ENCODE measurements at regions not wholly inside any gene's neighbourhood (a gene's known extent, or its start where the extent isn't known, plus 50 kb on each side); places are given as distances from the start of the nearest gene placed in this dataset.

GRCh38 chr4:54487491-54487890 is 170.3 kb upstream of the KIT start:
- 92% methylated on average over 2 of the region's 2 CpGs for WGBS
- no peaks in the 10 kb centered on the region for H3K9me3 ChIP-seq (ENCODE audit: control insufficient read depth in 4 of 4, low read length in 3 of 4)
- H3K27me3 ChIP-seq (ENCODE audit: control insufficient read depth in 4 of 4, insufficient read depth in 4 of 4, low read length in 3 of 4): peaks cover 0 to 3% (median 0%) of the 10 kb centered on the region in 4 donors
- H3K27ac ChIP-seq (ENCODE audit: low read depth in 1 of 2, low read length in 2 of 2): no peak overlapping the region
- H3K4me1 ChIP-seq (ENCODE audit: control insufficient read depth in 4 of 4, insufficient read depth in 4 of 4, low read length in 3 of 4): no peaks in the 10 kb centered on the region
- no peak for DNase-seq (ENCODE audit: low spot score)
- H3K9ac ChIP-seq (ENCODE audit: low read depth in 1 of 2, low read length in 2 of 2): no peak overlapping the region
- no peaks in the 10 kb centered on the region for H3K36me3 ChIP-seq (ENCODE audit: control insufficient read depth in 4 of 4, insufficient read depth in 3 of 4, low read depth in 1 of 4, low read length in 3 of 4)
- H3K4me3 ChIP-seq (ENCODE audit: low read depth in 1 of 3, low read length in 3 of 3): no peak overlapping the region
- TF ChIP-seq FOXA2 (IDR thresholded peaks at IDR 0.05): no peak
- TF ChIP-seq ZBTB33 (IDR thresholded peaks at IDR 0.05): no peak
- TF ChIP-seq TAF1 (conservative IDR thresholded peaks at IDR 0.05): no peak
- no peak for TF ChIP-seq RAD21 (IDR thresholded peaks at IDR 0.05)
- no peak for TF ChIP-seq RXRA (IDR thresholded peaks at IDR 0.05)
- TF ChIP-seq HNF4G (IDR thresholded peaks at IDR 0.05): no peak
- TF ChIP-seq HNF4A (conservative IDR thresholded peaks at IDR 0.05): no peak
- no peak for TF ChIP-seq YY1 (IDR thresholded peaks at IDR 0.05)
- TF ChIP-seq NR2F2 (IDR thresholded peaks at IDR 0.05): no peak
- TF ChIP-seq, protein P1, sequence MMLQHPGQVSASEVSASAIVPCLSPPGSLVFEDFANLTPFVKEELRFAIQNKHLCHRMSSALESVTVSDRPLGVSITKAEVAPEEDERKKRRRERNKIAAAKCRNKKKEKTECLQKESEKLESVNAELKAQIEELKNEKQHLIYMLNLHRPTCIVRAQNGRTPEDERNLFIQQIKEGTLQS (IDR thresholded peaks at IDR 0.05): no peak
- TF ChIP-seq, protein P2, sequence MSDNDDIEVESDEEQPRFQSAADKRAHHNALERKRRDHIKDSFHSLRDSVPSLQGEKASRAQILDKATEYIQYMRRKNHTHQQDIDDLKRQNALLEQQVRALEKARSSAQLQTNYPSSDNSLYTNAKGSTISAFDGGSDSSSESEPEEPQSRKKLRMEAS (IDR thresholded peaks at IDR 0.05): no peak
- TF ChIP-seq, protein P3, sequence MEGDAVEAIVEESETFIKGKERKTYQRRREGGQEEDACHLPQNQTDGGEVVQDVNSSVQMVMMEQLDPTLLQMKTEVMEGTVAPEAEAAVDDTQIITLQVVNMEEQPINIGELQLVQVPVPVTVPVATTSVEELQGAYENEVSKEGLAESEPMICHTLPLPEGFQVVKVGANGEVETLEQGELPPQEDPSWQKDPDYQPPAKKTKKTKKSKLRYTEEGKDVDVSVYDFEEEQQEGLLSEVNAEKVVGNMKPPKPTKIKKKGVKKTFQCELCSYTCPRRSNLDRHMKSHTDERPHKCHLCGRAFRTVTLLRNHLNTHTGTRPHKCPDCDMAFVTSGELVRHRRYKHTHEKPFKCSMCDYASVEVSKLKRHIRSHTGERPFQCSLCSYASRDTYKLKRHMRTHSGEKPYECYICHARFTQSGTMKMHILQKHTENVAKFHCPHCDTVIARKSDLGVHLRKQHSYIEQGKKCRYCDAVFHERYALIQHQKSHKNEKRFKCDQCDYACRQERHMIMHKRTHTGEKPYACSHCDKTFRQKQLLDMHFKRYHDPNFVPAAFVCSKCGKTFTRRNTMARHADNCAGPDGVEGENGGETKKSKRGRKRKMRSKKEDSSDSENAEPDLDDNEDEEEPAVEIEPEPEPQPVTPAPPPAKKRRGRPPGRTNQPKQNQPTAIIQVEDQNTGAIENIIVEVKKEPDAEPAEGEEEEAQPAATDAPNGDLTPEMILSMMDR (IDR thresholded peaks at IDR 0.05; ENCODE audit: low read depth, low read length, missing input control): no peak
- no peak for TF ChIP-seq SP1 (IDR thresholded peaks at IDR 0.05)
- no peak for TF ChIP-seq EGR1 (IDR thresholded peaks at IDR 0.05; ENCODE audit: low read depth in 2 of 2)
- no peak for TF ChIP-seq FOXA1 (IDR thresholded peaks at IDR 0.05)
- no peak for TF ChIP-seq REST (IDR thresholded peaks at IDR 0.05)

- Histone ChIP-seq H3K36me3 (ENCODE audit: control insufficient read depth in 4 of 4, insufficient read depth in 3 of 4, low read depth in 1 of 4, low read length in 3 of 4) (no peaks in the 10 kb centered on the region), H3K4me3 (ENCODE audit: low read depth in 1 of 3, low read length in 3 of 3) (no peak overlapping the region), H3K9me3 (ENCODE audit: control insufficient read depth in 4 of 4, low read length in 3 of 4) (no peaks in the 10 kb centered on the region), H3K27ac (ENCODE audit: low read depth in 1 of 2, low read length in 2 of 2) (no peak overlapping the region), H3K4me1 (ENCODE audit: control insufficient read depth in 4 of 4, insufficient read depth in 4 of 4, low read length in 3 of 4) (no peaks in the 10 kb centered on the region), H3K27me3 (ENCODE audit: control insufficient read depth in 4 of 4, insufficient read depth in 4 of 4, low read length in 3 of 4) (peaks cover 0 to 6% (median 0%) of the 10 kb centered on the region in 4 donors), H3K9ac (ENCODE audit: low read depth in 1 of 2, low read length in 2 of 2) (no peak overlapping the region)
- no peak for TF ChIP-seq NR2F2 (IDR thresholded peaks at IDR 0.05)
- no peak for DNase-seq (ENCODE audit: low spot score)
- WGBS: 76% methylated on average over 3 of the region's 3 CpGs
Observed at GRCh38 chr4:54493862-54494261, 163.9 kb upstream of the KIT start.
